H1 (cell line): ENCODE measurements at regions not wholly inside any gene's neighbourhood (a gene's known extent, or its start where the extent isn't known, plus 50 kb on each side); places are given as distances from the start of the nearest gene placed in this dataset.

Source experiments
- CTCF ChIA-PET: fragments of 300-600 bp; sonication (Branson Sonifier 250); formaldehyde crosslinking; loops from one replicate; lab custom pipeline; 2021; ENCODE audit not compliant: partially characterized antibody; lab: Charles Lee
- POLR2A ChIA-PET: fragments of 300-600 bp; sonication (Branson Sonifier 250); formaldehyde crosslinking; loops from one replicate; lab custom pipeline; 2021; ENCODE audit warnings: inconsistent platforms; ENCODE audit not compliant: partially characterized antibody; lab: Charles Lee
- DNase-seq, 2 experiments: peaks; one replicate each; pipeline versions ENCODE4 v3.0.0 to v3.0.0-alpha.2; 2010 to 2022; ENCODE audit warnings: low spot score in 2 of 2, low read depth in 1 of 2, mixed read lengths in 1 of 2
- FAIRE-seq: peaks from 2 replicates; lab custom pipeline; 2011; peaks lifted over from hg19 to GRCh38; lab: Jason Lieb, UNC
- H2AFZ ChIP-seq: 2 replicates; pipeline ENCODE4 v1.8.1; 2012; ENCODE audit warnings: low read length, inconsistent platforms
- H2AK5ac ChIP-seq: 2 replicates; pipeline ENCODE4 v1.6.1; 2013; ENCODE audit warnings: low read depth, low read length
- H2BK120ac ChIP-seq: replicated peaks from 2 replicates; pipeline ENCODE3; 2013; ENCODE audit warnings: low read depth, low read length, inconsistent platforms
- H2BK12ac ChIP-seq: 2 replicates; pipeline ENCODE4 v1.6.1; 2013; ENCODE audit warnings: low read depth, low read length
- H2BK15ac ChIP-seq: 2 replicates; pipeline ENCODE4 v1.6.1; 2013; ENCODE audit warnings: low read length
- H2BK20ac ChIP-seq: 2 replicates; pipeline ENCODE4 v1.6.1; 2013; ENCODE audit warnings: low read length
- H2BK5ac ChIP-seq: 2 replicates; pipeline ENCODE4 v1.6.1; 2013; ENCODE audit warnings: low read depth, low read length
- H3K14ac ChIP-seq: 2 replicates; pipeline ENCODE4 v1.6.1; 2013; ENCODE audit warnings: inconsistent platforms; ENCODE audit not compliant: insufficient read length
- H3K18ac ChIP-seq: 2 replicates; pipeline ENCODE4 v1.6.1; 2013; ENCODE audit warnings: low read length; ENCODE audit errors: extremely low read depth
- H3K23ac ChIP-seq: 2 replicates; pipeline ENCODE4 v1.6.1; 2013; ENCODE audit warnings: inconsistent platforms; ENCODE audit not compliant: insufficient read length
- H3K23me2 ChIP-seq: 2 replicates; pipeline ENCODE4 v1.6.1; 2013; ENCODE audit warnings: low read depth, low read length
- H3K27ac ChIP-seq: 2 replicates; pipeline ENCODE4 v1.6.1; 2011; ENCODE audit warnings: low read depth, low read length, inconsistent platforms
- H3K27me3 ChIP-seq, 4 experiments: replicated peaks in 1 of 4; 1 replicate in 1 of 4; 2 replicates in 3 of 4; pipeline versions ENCODE4 v1.6.1 to v1.8.1; 2011 to 2013; ENCODE audit warnings: low read length in 3 of 4, mild to moderate bottlenecking in 3 of 4, inconsistent platforms in 2 of 4, mixed read lengths in 2 of 4, moderate library complexity in 1 of 4; ENCODE audit not compliant: control insufficient read depth in 3 of 4, insufficient read depth in 3 of 4; ENCODE audit errors: extremely low read depth in 1 of 4
- H3K36me3 ChIP-seq, 4 experiments: 2 replicates each; pipeline versions ENCODE4 v1.6.1 to v1.8.1; 2011 to 2013; ENCODE audit warnings: mild to moderate bottlenecking in 4 of 4, low read length in 3 of 4, moderate library complexity in 2 of 4, control low read depth in 1 of 4, inconsistent platforms in 1 of 4; ENCODE audit not compliant: insufficient read depth in 4 of 4, control insufficient read depth in 2 of 4
- H3K4ac ChIP-seq: replicated peaks from 2 replicates; pipeline ENCODE3; 2013; ENCODE audit warnings: low read length, low read depth, mixed read lengths, inconsistent platforms; ENCODE audit not compliant: insufficient read length
- H3K4me1 ChIP-seq, 4 experiments: replicated peaks in 1 of 4; 1 replicate in 1 of 4; 2 replicates in 3 of 4; pipeline versions ENCODE4 v1.6.1 to v1.8.1; 2011 to 2013; ENCODE audit warnings: low read length in 3 of 4, inconsistent platforms in 2 of 4, mixed read lengths in 1 of 4; ENCODE audit not compliant: insufficient read depth in 4 of 4, control insufficient read depth in 3 of 4
- H3K4me2 ChIP-seq, 2 experiments: 2 replicates each; pipeline versions ENCODE4 v1.6.1 to v1.8.1; 2011 to 2013; ENCODE audit warnings: low read depth in 2 of 2, low read length in 2 of 2, control low read depth in 1 of 2, inconsistent platforms in 1 of 2, mild to moderate bottlenecking in 1 of 2; ENCODE audit not compliant: insufficient read depth in 1 of 2
- H3K4me3 ChIP-seq, 4 experiments: fragments of 200-600, 300-600 bp in 1 of 4; sonication (generic), shearing (Covaris generic), sonication (Bioruptor Twin) in 1 of 4; 2 replicates each; pipeline versions ENCODE4 v1.5.1 to v1.8.1; 2011 to 2016; ENCODE audit warnings: low read length in 4 of 4, low read depth in 3 of 4, control low read depth in 2 of 4, inconsistent platforms in 2 of 4, mild to moderate bottlenecking in 2 of 4, mixed read lengths in 1 of 4, moderate library complexity in 1 of 4; ENCODE audit not compliant: insufficient read depth in 2 of 4; ENCODE audit errors: extremely low read depth in 1 of 4
- H3K56ac ChIP-seq: replicated peaks from 2 replicates; pipeline ENCODE3; 2013; ENCODE audit warnings: low read depth, mild to moderate bottlenecking, mixed read lengths, low read length, inconsistent platforms; ENCODE audit not compliant: insufficient read length
- H3K79me1 ChIP-seq: 2 replicates; pipeline ENCODE4 v1.6.1; 2013; ENCODE audit warnings: low read depth, low read length, control low read depth
- H3K79me2 ChIP-seq, 2 experiments: 2 replicates each; pipeline versions ENCODE4 v1.6.1 to v1.8.1; 2012 to 2013; ENCODE audit warnings: low read length in 2 of 2, mild to moderate bottlenecking in 2 of 2, inconsistent platforms in 1 of 2; ENCODE audit not compliant: insufficient read depth in 2 of 2, control insufficient read depth in 1 of 2
- H3K9ac ChIP-seq, 4 experiments: replicated peaks in 1 of 4; 1 replicate in 1 of 4; 2 replicates in 3 of 4; pipeline versions ENCODE4 v1.6.1 to v1.8.1; 2011 to 2013; ENCODE audit warnings: low read depth in 3 of 4, low read length in 3 of 4, control low read depth in 2 of 4, mild to moderate bottlenecking in 2 of 4, moderate library complexity in 2 of 4, inconsistent platforms in 1 of 4; ENCODE audit errors: extremely low read depth in 1 of 4
- H3K9me3 ChIP-seq, 2 experiments: 2 replicates each; pipeline versions ENCODE4 v1.6.1 to v1.8.1; 2012 to 2013; ENCODE audit warnings: mild to moderate bottlenecking in 2 of 2, moderate library complexity in 2 of 2, control low read depth in 1 of 2, inconsistent platforms in 1 of 2, low read depth in 1 of 2, low read length in 1 of 2, mixed read lengths in 1 of 2; ENCODE audit not compliant: insufficient read depth in 2 of 2
- H4K20me1 ChIP-seq, 2 experiments: replicated peaks in 1 of 2; 2 replicates each; pipeline versions ENCODE3 to v1.8.1; 2011 to 2013; ENCODE audit warnings: inconsistent platforms in 2 of 2, low read length in 2 of 2, mild to moderate bottlenecking in 1 of 2; ENCODE audit not compliant: insufficient read depth in 2 of 2, control insufficient read depth in 1 of 2
- H4K5ac ChIP-seq: 2 replicates; pipeline ENCODE4 v1.6.1; 2013; ENCODE audit warnings: low read length, low read depth, mixed read lengths, inconsistent platforms; ENCODE audit not compliant: insufficient read length
- H4K8ac ChIP-seq: 2 replicates; pipeline ENCODE4 v1.8.0; 2013; ENCODE audit warnings: mild to moderate bottlenecking, moderate library complexity, low read length, inconsistent platforms; ENCODE audit not compliant: insufficient read depth; ENCODE audit errors: extremely low read depth
- H4K91ac ChIP-seq: replicated peaks from 2 replicates; pipeline ENCODE3; 2013; ENCODE audit warnings: low read length, mixed read lengths, inconsistent platforms; ENCODE audit not compliant: insufficient read length
- BACH1 ChIP-seq: IDR thresholded peaks from 2 replicates; pipeline ENCODE4 v1.6.1; 2012; ENCODE audit warnings: low read length, improper control_type of control experiment
- BRCA1 ChIP-seq: IDR thresholded peaks from 2 replicates; pipeline ENCODE4 v1.6.1; 2012; ENCODE audit warnings: low read depth, low read length, improper control_type of control experiment
- CHD1 ChIP-seq: IDR thresholded peaks from 2 replicates; pipeline ENCODE4 v1.6.1; 2012; ENCODE audit warnings: low read depth, low read length, improper control_type of control experiment
- CREB1 ChIP-seq: IDR thresholded peaks from 2 replicates; pipeline ENCODE4 v1.6.1; 2012; ENCODE audit warnings: inconsistent platforms
- JUN ChIP-seq: IDR thresholded peaks from 2 replicates; pipeline ENCODE4 v1.6.1; 2011; ENCODE audit warnings: low read depth, mild to moderate bottlenecking, improper control_type of control experiment, low read length
- MAFK ChIP-seq: IDR thresholded peaks from 2 replicates; pipeline ENCODE4 v1.6.1; 2012; ENCODE audit warnings: low read depth, mild to moderate bottlenecking, improper control_type of control experiment, low read length
- MAX ChIP-seq: IDR thresholded peaks from 2 replicates; pipeline ENCODE4 v1.6.1; 2012; ENCODE audit warnings: inconsistent platforms
- PHF8 ChIP-seq: fragments of 200-600 bp; sonication (generic); conservative IDR thresholded peaks from 2 replicates; pipeline ENCODE4 v1.7.1; 2012; ENCODE audit warnings: low read depth, mild to moderate bottlenecking, inconsistent platforms, low read length, moderate library complexity
- RFX5 ChIP-seq: IDR thresholded peaks from 2 replicates; pipeline ENCODE4 v1.6.1; 2011; ENCODE audit warnings: low read depth, low read length, improper control_type of control experiment, borderline replicate concordance
- SIX5 ChIP-seq: IDR thresholded peaks from 2 replicates; pipeline ENCODE4 v1.6.1; 2011; ENCODE audit warnings: mild to moderate bottlenecking, low read depth, low read length
- SP1 ChIP-seq: IDR thresholded peaks from 2 replicates; pipeline ENCODE4 v1.6.1; 2011; ENCODE audit warnings: low read depth, low read length
- TAF1 ChIP-seq: IDR thresholded peaks from 2 replicates; pipeline ENCODE4 v1.6.1; 2011; ENCODE audit warnings: mild to moderate bottlenecking, low read depth, low read length
- TAF7 ChIP-seq: optimal IDR thresholded peaks from 2 replicates; pipeline ENCODE3; 2011; ENCODE audit warnings: low read depth, mild to moderate bottlenecking, inconsistent platforms, low read length, moderate library complexity, borderline replicate concordance
- TEAD4 ChIP-seq: IDR thresholded peaks from 2 replicates; pipeline ENCODE4 v1.6.1; 2012; ENCODE audit warnings: low read depth, low read length, inconsistent platforms, mixed read lengths
- YY1 ChIP-seq: IDR thresholded peaks from 2 replicates; pipeline ENCODE4 v1.6.1; 2011; ENCODE audit warnings: low read depth, mild to moderate bottlenecking, low read length
- TF ChIP-seq, protein P1 (sequence below): IDR thresholded peaks from 2 replicates; pipeline ENCODE4 v1.6.1; 2012; ENCODE audit warnings: inconsistent platforms

DNA sequence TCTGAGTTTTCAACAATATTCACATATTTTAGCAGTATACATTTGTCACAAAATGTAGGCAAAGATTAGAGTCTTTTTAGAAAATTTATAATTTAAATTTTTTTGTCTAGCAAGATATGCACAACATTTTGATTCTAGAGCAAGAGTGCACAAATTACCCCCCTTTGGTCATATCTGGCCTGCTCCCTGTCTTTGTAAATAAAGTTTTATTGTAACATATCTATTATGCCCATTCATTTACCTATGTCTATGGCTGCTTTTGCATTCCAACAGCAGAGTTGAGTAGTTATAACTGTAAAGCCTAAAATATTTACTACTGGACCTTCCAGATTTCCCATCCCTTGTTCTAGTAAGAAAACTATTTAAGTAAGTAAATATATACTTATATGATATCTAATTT is 430.7 kb downstream of the EDEM1 start:
- no peaks in the 10 kb centered on the region for H3K23me2 ChIP-seq
- H3K27me3 ChIP-seq, result no peaks in the 10 kb centered on the region
- H4K8ac ChIP-seq, result no peak overlapping the region
- FAIRE-seq (no peak), DNase-seq (no peak)
- H4K20me1 ChIP-seq, result no peaks in the 10 kb centered on the region
- no peak overlapping the region for H2BK20ac ChIP-seq
- H3K4ac ChIP-seq, result no peak overlapping the region
- no peak overlapping the region for H2AFZ ChIP-seq
- no peak overlapping the region for H3K9ac ChIP-seq
- H2BK15ac ChIP-seq, result no peak overlapping the region
- H4K5ac ChIP-seq, result no peak overlapping the region
- H2AK5ac ChIP-seq, result no peak overlapping the region
- H3K79me1 ChIP-seq, result no peaks in the 10 kb centered on the region
- no peak overlapping the region for H4K91ac ChIP-seq
- no peaks in the 10 kb centered on the region for H3K36me3 ChIP-seq
- H3K27ac ChIP-seq, result no peak overlapping the region
- no peak overlapping the region for H3K18ac ChIP-seq
- ChIA-PET POLR2A (no interaction called here), CTCF (interaction anchor here (0.9 kb wide), 1 partner anchor 15 kb away, joined by 3 read pairs; no protein-coding TSS in a partner anchor)
- no peak overlapping the region for H3K23ac ChIP-seq
- no peaks in the 10 kb centered on the region for H3K9me3 ChIP-seq
- H3K4me1 ChIP-seq, result no peaks in the 10 kb centered on the region
- no peak overlapping the region for H3K4me2 ChIP-seq
- H3K14ac ChIP-seq, result no peak overlapping the region
- H2BK120ac ChIP-seq, result no peak overlapping the region
- no peak overlapping the region for H3K4me3 ChIP-seq
- no peak overlapping the region for H2BK12ac ChIP-seq
- H3K56ac ChIP-seq, result no peak overlapping the region
- no peaks in the 10 kb centered on the region for H3K79me2 ChIP-seq
- no peak overlapping the region for H2BK5ac ChIP-seq
- TF ChIP-seq YY1, result no peak
- no peak for TF ChIP-seq PHF8
- no peak for TF ChIP-seq BRCA1
- TF ChIP-seq SP1, result no peak
- no peak for TF ChIP-seq TEAD4
- TF ChIP-seq JUN, result no peak
- TF ChIP-seq CREB1, result no peak
- no peak for TF ChIP-seq SIX5
- TF ChIP-seq, protein P1, sequence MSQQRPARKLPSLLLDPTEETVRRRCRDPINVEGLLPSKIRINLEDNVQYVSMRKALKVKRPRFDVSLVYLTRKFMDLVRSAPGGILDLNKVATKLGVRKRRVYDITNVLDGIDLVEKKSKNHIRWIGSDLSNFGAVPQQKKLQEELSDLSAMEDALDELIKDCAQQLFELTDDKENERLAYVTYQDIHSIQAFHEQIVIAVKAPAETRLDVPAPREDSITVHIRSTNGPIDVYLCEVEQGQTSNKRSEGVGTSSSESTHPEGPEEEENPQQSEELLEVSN, result no peak
- TF ChIP-seq TAF7, result no peak
- no peak for TF ChIP-seq CHD1
- TF ChIP-seq MAX, result no peak
- TF ChIP-seq BACH1, result no peak
- no peak for TF ChIP-seq MAFK
- no peak for TF ChIP-seq TAF1
- no peak for TF ChIP-seq RFX5
